Stomach (tissue), 4 donors: ENCODE measurements at regions not wholly inside any gene's neighbourhood (a gene's known extent, or its start where the extent isn't known, plus 50 kb on each side); places are given as distances from the start of the nearest gene placed in this dataset.
"Not testable (repeated sequence)": the region's sequence is repeated elsewhere in the genome, so short reads cannot be mapped to it uniquely, and the experiment has no call there.

Experiments used
- EP300 ChIP-seq: sonication (generic); formaldehyde crosslinking; IDR thresholded peaks from one replicate; pipeline ENCODE4 v1.6.1; 2017; ENCODE audit warnings: antibody characterized with exemption
- POLR2A ChIP-seq, 4 donors: fragments of 450-650 bp; IDR thresholded peaks; one replicate each; pipeline ENCODE4 v1.6.1; 2016; ENCODE audit warnings: antibody characterized with exemption in 4 of 4, control low read depth in 2 of 4, mild to moderate bottlenecking in 1 of 4, moderate library complexity in 1 of 4
- TF ChIP-seq, protein P1 (sequence below), 7 experiments: fragments of 450-650 bp in 4 of 7; fragments of 200-600 bp in 3 of 7; sonication (generic) in 3 of 7; IDR thresholded peaks; one replicate each; pipeline ENCODE4 v1.5.1; 2016 to 2019; ENCODE audit warnings: antibody characterized with exemption in 7 of 7, control low read depth in 2 of 7, mild to moderate bottlenecking in 1 of 7

DNA sequence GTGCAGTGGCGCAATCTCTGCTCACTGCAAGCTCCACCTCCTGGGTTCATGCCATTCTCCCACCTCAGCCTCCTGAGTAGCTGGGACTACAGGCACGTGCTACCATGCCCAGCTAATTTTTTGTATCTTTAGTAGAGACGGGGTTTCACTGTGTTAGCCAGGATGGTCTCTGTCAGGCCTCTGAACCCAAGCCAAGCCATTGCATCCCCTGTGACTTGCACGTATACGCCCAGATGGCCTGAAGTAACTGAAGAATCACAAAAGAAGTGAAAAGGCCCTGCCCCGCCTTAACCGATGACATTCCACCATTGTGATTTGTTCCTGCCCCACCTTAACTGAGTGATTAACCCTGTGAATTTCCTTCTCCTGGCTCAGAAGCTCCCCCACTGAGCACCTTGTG, 147.2 kb upstream of the TRIB2 start:
- TF ChIP-seq EP300; POLR2A (IDR thresholded peaks at IDR 0.05): not testable (repeated sequence)
- TF ChIP-seq, protein P1, sequence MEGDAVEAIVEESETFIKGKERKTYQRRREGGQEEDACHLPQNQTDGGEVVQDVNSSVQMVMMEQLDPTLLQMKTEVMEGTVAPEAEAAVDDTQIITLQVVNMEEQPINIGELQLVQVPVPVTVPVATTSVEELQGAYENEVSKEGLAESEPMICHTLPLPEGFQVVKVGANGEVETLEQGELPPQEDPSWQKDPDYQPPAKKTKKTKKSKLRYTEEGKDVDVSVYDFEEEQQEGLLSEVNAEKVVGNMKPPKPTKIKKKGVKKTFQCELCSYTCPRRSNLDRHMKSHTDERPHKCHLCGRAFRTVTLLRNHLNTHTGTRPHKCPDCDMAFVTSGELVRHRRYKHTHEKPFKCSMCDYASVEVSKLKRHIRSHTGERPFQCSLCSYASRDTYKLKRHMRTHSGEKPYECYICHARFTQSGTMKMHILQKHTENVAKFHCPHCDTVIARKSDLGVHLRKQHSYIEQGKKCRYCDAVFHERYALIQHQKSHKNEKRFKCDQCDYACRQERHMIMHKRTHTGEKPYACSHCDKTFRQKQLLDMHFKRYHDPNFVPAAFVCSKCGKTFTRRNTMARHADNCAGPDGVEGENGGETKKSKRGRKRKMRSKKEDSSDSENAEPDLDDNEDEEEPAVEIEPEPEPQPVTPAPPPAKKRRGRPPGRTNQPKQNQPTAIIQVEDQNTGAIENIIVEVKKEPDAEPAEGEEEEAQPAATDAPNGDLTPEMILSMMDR (IDR thresholded peaks at IDR 0.05), result not testable (repeated sequence)
